K562 (cell line): ENCODE measurements at regions not wholly inside any gene's neighbourhood (a gene's known extent, or its start where the extent isn't known, plus 50 kb on each side); places are given as distances from the start of the nearest gene placed in this dataset.

Source experiments
- ATAC-seq: fragments of 200-7000 bp; cut with Tn5 transposase; 3 replicates; pipeline ENCODE4 v1.9.1; 2020; ENCODE audit warnings: moderate library complexity
- BruUV-seq: library from RNA; stranded (reverse); fragments of 400-500 nt; replicated peaks from 2 replicates; lab custom pipeline; 2021; lab: Mats Ljungman, UMichigan
- CTCF ChIA-PET: fragments of 300-600 bp; formaldehyde crosslinking; extraction: SDS; loops from one replicate; lab custom pipeline; 2021; ENCODE audit warnings: low intra/inter-chr PET ratio; lab: Yijun Ruan, JAX
- POLR2A ChIA-PET: fragments of 300-600, 350-650 bp; sonication (Branson Sonifier 250); formaldehyde crosslinking; extraction: SDS; loops from one replicate; lab custom pipeline; 2021; ENCODE audit warnings: antibody characterized with exemption, inconsistent platforms; lab: Yijun Ruan, JAX
- DNase-seq, 4 experiments: peaks; one replicate each; pipeline versions ENCODE4 v3.0.0 to v3.0.0-alpha.2; 2011 to 2018; ENCODE audit warnings: low spot score in 3 of 4, mixed read lengths in 3 of 4; ENCODE audit errors: extremely low read depth in 1 of 4
- FAIRE-seq: peaks from 2 replicates; lab custom pipeline; 2011; peaks lifted over from hg19 to GRCh38; lab: Jason Lieb, UNC
- H2AFZ ChIP-seq: 2 replicates; pipeline ENCODE4 v1.6.0; 2011; ENCODE audit warnings: low read depth, low read length, control low read depth, inconsistent platforms
- H3K27ac ChIP-seq: fragments of 200-600 bp; 3 replicates; pipeline ENCODE4 v1.8.0; 2011; ENCODE audit warnings: low read depth, mild to moderate bottlenecking, control low read depth, inconsistent platforms, low read length, moderate library complexity, mixed read lengths; ENCODE audit errors: extremely low read depth
- H3K27me3 ChIP-seq, 2 experiments: fragments of 300-600 bp in 1 of 2; 2 replicates in 1 of 2; 3 replicates in 1 of 2; pipeline versions ENCODE4 v1.6.0 to v1.8.0; 2011; ENCODE audit warnings: inconsistent platforms in 2 of 2, low read length in 2 of 2, mild to moderate bottlenecking in 1 of 2, mixed read lengths in 1 of 2, moderate library complexity in 1 of 2; ENCODE audit not compliant: control insufficient read depth in 2 of 2, insufficient read depth in 2 of 2
- H3K36me3 ChIP-seq: fragments of 300-600 bp; 3 replicates; pipeline ENCODE4 v1.8.0; 2011; ENCODE audit warnings: mild to moderate bottlenecking, low read length, inconsistent platforms; ENCODE audit not compliant: control insufficient read depth, insufficient read depth
- H3K4me1 ChIP-seq, 2 experiments: fragments of 200-600 bp in 1 of 2; replicated peaks in 1 of 2; 2 replicates in 1 of 2; 3 replicates in 1 of 2; pipeline versions ENCODE4 v1.5.1 to v1.8.0; 2011; ENCODE audit warnings: inconsistent platforms in 2 of 2, low read length in 2 of 2, mild to moderate bottlenecking in 1 of 2, mixed read lengths in 1 of 2, moderate library complexity in 1 of 2; ENCODE audit not compliant: control insufficient read depth in 2 of 2, insufficient read depth in 2 of 2
- H3K4me2 ChIP-seq: 2 replicates; pipeline ENCODE4 v1.6.1; 2011; ENCODE audit warnings: low read length, control low read depth, inconsistent platforms, mixed read lengths; ENCODE audit not compliant: insufficient read depth
- H3K4me3 ChIP-seq: fragments of 200-600 bp; sonication (generic), shearing (Covaris generic); 2 replicates; pipeline ENCODE4 v1.5.1; 2016; ENCODE audit warnings: control low read depth, inconsistent platforms
- H3K79me2 ChIP-seq: fragments of 200-600 bp; 3 replicates; pipeline ENCODE4 v1.8.0; 2011; ENCODE audit warnings: low read length, inconsistent platforms; ENCODE audit not compliant: control insufficient read depth, insufficient read depth
- H3K9ac ChIP-seq, 2 experiments: 2 replicates each; pipeline versions ENCODE4 v1.6.0 to v1.6.1; 2011; ENCODE audit warnings: low read depth in 2 of 2, low read length in 2 of 2, control low read depth in 1 of 2, inconsistent platforms in 1 of 2, mild to moderate bottlenecking in 1 of 2, mixed read lengths in 1 of 2; ENCODE audit not compliant: insufficient read depth in 1 of 2
- H3K9me1 ChIP-seq: one replicate; pipeline ENCODE4 v1.6.0; 2011; ENCODE audit warnings: inconsistent platforms, mild to moderate bottlenecking, low read length, moderate library complexity; ENCODE audit not compliant: control insufficient read depth, insufficient read depth
- H3K9me3 ChIP-seq: replicated peaks from 2 replicates; pipeline ENCODE4 v1.5.1; 2011; ENCODE audit warnings: low read depth, low read length, inconsistent platforms; ENCODE audit not compliant: control insufficient read depth, insufficient read depth
- H4K20me1 ChIP-seq: replicated peaks from 2 replicates; pipeline ENCODE4 v1.6.1; 2011; ENCODE audit warnings: low read length, inconsistent platforms, mixed read lengths; ENCODE audit not compliant: control insufficient read depth, insufficient read depth
- BCOR ChIP-seq: fragments of 450-650 bp; IDR thresholded peaks from 2 replicates; pipeline ENCODE4 v1.6.1; 2016
- CBFA2T2 ChIP-seq: fragments of 450-650 bp; conservative IDR thresholded peaks from 2 replicates; pipeline ENCODE4 v1.6.1; 2017; ENCODE audit warnings: mild to moderate bottlenecking
- CBX3 ChIP-seq, 2 experiments: IDR thresholded peaks; 1 replicate in 1 of 2; 2 replicates in 1 of 2; pipeline ENCODE4 v1.6.1; 2012; ENCODE audit warnings: inconsistent platforms in 2 of 2, low read length in 2 of 2, borderline replicate concordance in 1 of 2, control low read depth in 1 of 2
- HDAC1 ChIP-seq, 2 experiments: fragments of 450-650 bp; IDR thresholded peaks; 2 replicates each; pipeline ENCODE4 v1.6.1; 2016 to 2017; ENCODE audit warnings: inconsistent platforms in 1 of 2, mild to moderate bottlenecking in 1 of 2, moderate library complexity in 1 of 2
- HMGXB4 ChIP-seq: sonication (generic); formaldehyde crosslinking; IDR thresholded peaks from 2 replicates; pipeline ENCODE4 v1.8.1; 2023; ENCODE audit warnings: mild to moderate bottlenecking, missing genetic modification reagents
- LCOR ChIP-seq: sonication (generic); formaldehyde crosslinking; IDR thresholded peaks from 2 replicates; pipeline ENCODE4 v1.8.0; 2022; ENCODE audit warnings: mild to moderate bottlenecking, missing genetic modification reagents
- MAFG ChIP-seq: fragments of 450-650 bp; conservative IDR thresholded peaks from 2 replicates; pipeline ENCODE4 v1.6.1; 2016; ENCODE audit warnings: missing genetic modification characterization, missing compliant biosample characterization
- MAX ChIP-seq: sonication (generic); formaldehyde crosslinking; IDR thresholded peaks from 2 replicates; pipeline ENCODE4 v1.9.0; 2022; ENCODE audit warnings: mild to moderate bottlenecking, missing genetic modification reagents
- MEF2A ChIP-seq: IDR thresholded peaks from 2 replicates; pipeline ENCODE4 v1.6.1; 2011; ENCODE audit warnings: low read depth, mild to moderate bottlenecking, low read length, moderate library complexity; ENCODE audit not compliant: control insufficient read depth
- MYBL2 ChIP-seq, 2 experiments: fragments of 450-650 bp in 1 of 2; sonication (generic) in 1 of 2; formaldehyde crosslinking in 1 of 2; IDR thresholded peaks; 2 replicates each; pipeline versions ENCODE4 v1.6.1 to v1.8.1; 2017 to 2022; ENCODE audit warnings: borderline replicate concordance in 1 of 2, inconsistent platforms in 1 of 2, low read depth in 1 of 2, mild to moderate bottlenecking in 1 of 2, missing genetic modification reagents in 1 of 2, moderate library complexity in 1 of 2
- NRF1 ChIP-seq, 2 experiments: fragments of 450-650 bp; IDR thresholded peaks in 1 of 2; conservative IDR thresholded peaks in 1 of 2; 2 replicates each; pipeline ENCODE4 v1.6.1; 2014; ENCODE audit warnings: mild to moderate bottlenecking in 2 of 2
- PHTF2 ChIP-seq: fragments of 250-450 bp; sonication (Bioruptor Pico); IDR thresholded peaks from 2 replicates; pipeline ENCODE4 v1.5.0; 2021; ENCODE audit warnings: mild to moderate bottlenecking
- POU5F1 ChIP-seq: fragments of 150-350 bp; IDR thresholded peaks from 2 replicates; pipeline ENCODE4 v1.6.1; 2014; ENCODE audit warnings: borderline replicate concordance, low read length, low read depth, mild to moderate bottlenecking; ENCODE audit not compliant: partially characterized antibody
- PTTG1 ChIP-seq: fragments of 450-650 bp; IDR thresholded peaks from 2 replicates; pipeline ENCODE4 v1.6.1; 2016; ENCODE audit warnings: low read depth, mild to moderate bottlenecking, missing genetic modification characterization, missing compliant biosample characterization
- PURB ChIP-seq: sonication (generic); formaldehyde crosslinking; IDR thresholded peaks from 2 replicates; pipeline ENCODE4 v1.9.0; 2021; ENCODE audit warnings: low read depth, mild to moderate bottlenecking, missing genetic modification reagents
- RBM25 ChIP-seq: fragments of 200-400 bp; formaldehyde crosslinking; IDR thresholded peaks from 2 replicates; pipeline ENCODE4 v1.6.1; 2018; ENCODE audit warnings: low read length, low read depth, moderate library complexity; ENCODE audit not compliant: severe bottlenecking
- SIRT6 ChIP-seq: IDR thresholded peaks from one replicate; pipeline ENCODE4 v1.6.1; 2012; ENCODE audit warnings: low read depth, mild to moderate bottlenecking, control low read depth, inconsistent platforms, low read length, moderate library complexity
- WHSC1 ChIP-seq: IDR thresholded peaks from one replicate; pipeline ENCODE4 v1.6.1; 2012; ENCODE audit warnings: low read length, control low read depth, inconsistent platforms
- ZNF212 ChIP-seq: fragments of 450-650 bp; formaldehyde crosslinking; IDR thresholded peaks from 2 replicates; pipeline ENCODE4 v1.4.0; 2020; ENCODE audit warnings: mild to moderate bottlenecking
- ZNF316 ChIP-seq: fragments of 450-650 bp; IDR thresholded peaks from 2 replicates; pipeline ENCODE4 v1.6.1; 2016
- WGBS: fragments of 100-300 bp; shearing (Covaris generic); methylation state at CpG from one replicate; pipeline ENCODE4 v1.1.6; 2016; ENCODE audit warnings: low coverage, mixed read lengths; ENCODE audit not compliant: insufficient coverage; ENCODE audit errors: missing lambda C conversion rate; 5-methylcytosine and 5-hydroxymethylcytosine counted together
- in situ Hi-C: fragments of 300-500 bp; cut with MboI; formaldehyde crosslinking; loops from 4 replicates; pipeline ENCODE4 v1.15.0; 2018; ENCODE audit warnings: inconsistent platforms, mixed read lengths
- intact Hi-C: fragments of 100-400 bp; cut with micrococcal nuclease; formaldehyde crosslinking; loops from 2 replicates; pipeline ENCODE4 v1.14.2; 2022

- H3K4me1 ChIP-seq: no peaks in the 10 kb centered on the region
- H2AFZ ChIP-seq: no peak overlapping the region
- no peaks in the 10 kb centered on the region for H3K79me2 ChIP-seq
- 0% methylated on average over 1 of the region's 1 CpG for WGBS
- no peak overlapping the region for H3K27ac ChIP-seq
- BruUV-seq: no TSS peak
- no peak for TF ChIP-seq MEF2A
- TF ChIP-seq CBFA2T2: no peak
- TF ChIP-seq ZNF316: no peak
- no peak for TF ChIP-seq SIRT6
- no peak for TF ChIP-seq BCOR
- no peak for TF ChIP-seq PURB (CRISPR knock-in tag)
- TF ChIP-seq LCOR (CRISPR knock-in tag): no peak
- TF ChIP-seq WHSC1: no peak
- no peak for TF ChIP-seq ZNF212 (CRISPR knock-in tag)
- TF ChIP-seq CBX3 (IDR thresholded peaks at IDR 0.05; ENCODE audit: borderline replicate concordance in 1 of 2, low read length in 2 of 2): no peak
- TF ChIP-seq RBM25: no peak
- TF ChIP-seq MAFG (tag): no peak
- no peak for TF ChIP-seq POU5F1
- TF ChIP-seq PTTG1: no peak
- TF ChIP-seq MAX (CRISPR knock-in tag): no peak
- TF ChIP-seq PHTF2 (CRISPR knock-in tag): no peak
- no peak for TF ChIP-seq NRF1 (conservative IDR thresholded peaks at IDR 0.05 in 1 of 2, IDR thresholded peaks at IDR 0.05 in 1 of 2)
- TF ChIP-seq HDAC1 (IDR thresholded peaks at IDR 0.05): no peak
- no peak for TF ChIP-seq MYBL2 (IDR thresholded peaks at IDR 0.05; ENCODE audit: low read depth)
- TF ChIP-seq MYBL2 (CRISPR knock-in tag; IDR thresholded peaks at IDR 0.05; ENCODE audit: borderline replicate concordance): no peak
- no peak for TF ChIP-seq HMGXB4 (CRISPR knock-in tag)
- POLR2A ChIA-PET: no interaction called here
- no peak overlapping the region for H3K9ac ChIP-seq
- ATAC-seq (no peak), DNase-seq (no peak), FAIRE-seq (no peak)
- no peaks in the 10 kb centered on the region for H3K9me3 ChIP-seq
- no peaks in the 10 kb centered on the region for H4K20me1 ChIP-seq
- no peaks in the 10 kb centered on the region for H3K36me3 ChIP-seq
- H3K4me2 ChIP-seq: no peak overlapping the region
- no peaks in the 10 kb centered on the region for H3K9me1 ChIP-seq
- no peak overlapping the region for H3K4me3 ChIP-seq
- in situ Hi-C loops (no loop called here), intact Hi-C loops (no loop called here)
- CTCF ChIA-PET: no interaction called here
- H3K27me3 ChIP-seq: no peaks in the 10 kb centered on the region
Observed at GRCh38 chr4:35163168-35163567, 1081.1 kb downstream of the ARAP2 start.
